Stimulated activated CD4-positive, alpha-beta T cell treated with anti-CD3 and anti-CD28 coated beads, Interleukin-4, amount 100 ng/mL, for 48 hours (primary cell): ENCODE measurements at regions not wholly inside any gene's neighbourhood (a gene's known extent, or its start where the extent isn't known, plus 50 kb on each side); places are given as distances from the start of the nearest gene placed in this dataset.

Experiments
- DNase-seq, 2 donors: peaks; one replicate each; pipeline ENCODE4 v3.0.0-alpha.2; 2020; ENCODE audit warnings: low read depth in 2 of 2

DNA sequence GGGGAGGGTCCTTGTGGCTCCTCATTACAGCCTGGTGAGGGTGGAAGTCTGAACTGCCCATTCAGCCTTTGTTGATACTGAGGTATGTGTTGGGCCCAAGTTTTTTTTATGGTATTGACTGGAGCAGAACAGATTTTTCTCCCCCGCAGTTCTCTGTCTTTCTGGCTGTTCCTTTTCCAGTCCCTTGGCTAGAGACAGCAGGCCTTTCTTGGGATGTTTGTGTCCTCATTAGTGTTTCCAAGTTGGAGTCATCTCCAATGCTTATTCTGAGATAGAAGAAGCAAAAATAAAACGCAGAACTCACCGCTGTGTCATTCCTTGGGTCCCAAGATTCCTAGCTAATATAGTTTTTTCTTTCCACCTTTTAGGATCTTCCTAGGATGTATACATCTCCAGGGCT, 193.3 kb downstream of the RAMP3 start:
- DNase-seq, result no peak

DNA sequence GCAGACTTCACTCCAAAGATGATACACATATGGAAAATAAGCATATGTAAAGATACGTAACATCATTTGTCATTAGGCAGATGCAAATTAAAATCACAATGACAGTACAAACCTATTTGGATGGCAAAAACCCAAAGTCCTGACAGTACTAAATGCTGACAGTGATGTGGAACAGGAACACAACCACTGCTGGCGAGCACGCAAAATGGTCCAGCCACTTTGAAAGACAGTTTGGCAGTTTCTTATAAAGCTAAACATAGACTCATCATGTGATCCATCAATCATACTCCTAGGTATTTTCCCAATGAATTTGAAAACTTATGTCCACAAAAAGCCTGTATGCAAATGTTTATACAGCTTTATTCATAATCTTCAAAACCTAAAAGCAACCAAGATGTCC, 200.7 kb downstream of the RAMP3 start:
- DNase-seq, result no peak

DNA sequence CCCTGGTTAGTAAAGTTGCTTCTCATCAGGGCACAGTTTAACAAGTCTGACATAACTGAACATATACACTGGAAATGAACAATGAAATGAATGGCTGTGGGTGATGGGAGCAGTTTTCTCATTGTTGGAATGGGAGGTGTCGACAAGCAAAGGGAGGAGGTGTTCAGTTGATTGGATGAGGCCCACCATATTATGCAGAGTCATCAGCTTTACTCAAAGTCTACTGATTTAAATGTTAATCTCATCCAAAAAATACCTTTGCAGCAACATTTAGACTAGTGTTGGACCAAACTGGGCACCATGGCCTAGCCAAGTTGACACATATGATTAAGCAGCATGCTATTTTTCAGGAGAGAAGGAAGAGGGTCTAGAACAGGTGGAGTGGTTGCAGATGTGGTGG, 201.7 kb downstream of the RAMP3 start:
- DNase-seq, result no peak

DNA sequence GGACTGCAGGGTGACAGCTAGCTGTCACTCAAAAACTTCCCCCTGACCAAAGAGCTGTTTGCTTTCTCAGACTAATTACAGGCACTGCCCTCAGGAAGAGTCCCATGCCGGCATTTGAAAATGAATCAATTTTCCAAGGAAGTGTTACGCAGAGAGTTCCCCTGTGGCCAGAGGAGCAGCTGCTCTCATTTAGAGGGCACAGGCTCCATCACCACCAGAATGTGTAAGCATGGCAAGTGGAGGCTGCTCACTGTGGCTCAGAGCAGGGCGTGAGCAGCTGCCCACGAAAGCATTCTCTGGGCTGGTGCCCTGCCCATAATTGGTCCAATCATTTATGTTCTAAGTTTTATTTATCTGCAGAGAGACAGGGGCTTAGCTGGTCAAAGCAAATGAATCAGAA, 202.2 kb downstream of the RAMP3 start:
- DNase-seq, result no peak

DNA sequence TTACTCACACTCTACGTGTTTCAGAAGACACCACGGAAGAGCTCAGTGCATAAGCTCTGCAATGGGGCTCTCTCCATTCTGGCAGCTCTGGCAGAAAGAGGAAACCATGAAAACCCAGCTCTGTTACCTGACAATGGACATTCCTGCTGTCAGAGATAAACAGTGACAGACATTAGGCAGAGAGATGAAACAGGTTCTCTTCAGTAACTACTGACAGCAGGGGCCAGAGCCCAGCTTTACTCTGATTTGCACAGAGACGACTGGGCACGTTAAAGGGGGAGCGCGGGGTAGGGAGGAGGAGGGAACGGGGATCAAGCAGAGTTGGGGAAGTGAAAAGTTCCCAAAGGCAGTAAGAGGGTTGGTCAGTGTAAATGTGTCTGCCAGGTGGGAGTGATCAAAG, 206.1 kb downstream of the RAMP3 start:
- DNase-seq, result no peak

DNA sequence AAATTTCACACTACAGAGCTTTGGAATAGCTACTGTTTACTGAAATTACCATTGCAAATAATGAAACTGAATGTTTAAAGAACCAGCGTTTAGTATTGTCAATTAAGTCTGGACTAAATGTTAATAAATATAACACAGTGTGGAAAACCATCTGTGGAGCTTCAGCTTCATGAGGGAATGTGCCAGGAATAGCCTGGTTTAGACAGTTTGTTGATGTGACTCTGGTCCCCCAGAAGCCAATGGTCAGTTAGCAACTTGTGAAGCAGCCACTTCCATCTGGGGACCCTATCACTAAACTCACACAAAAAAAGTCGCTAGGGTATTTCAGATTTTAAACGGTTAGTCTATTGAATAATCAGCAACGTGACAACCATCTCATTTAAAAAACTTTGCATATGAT, 207.8 kb downstream of the RAMP3 start:
- DNase-seq, result no peak

DNA sequence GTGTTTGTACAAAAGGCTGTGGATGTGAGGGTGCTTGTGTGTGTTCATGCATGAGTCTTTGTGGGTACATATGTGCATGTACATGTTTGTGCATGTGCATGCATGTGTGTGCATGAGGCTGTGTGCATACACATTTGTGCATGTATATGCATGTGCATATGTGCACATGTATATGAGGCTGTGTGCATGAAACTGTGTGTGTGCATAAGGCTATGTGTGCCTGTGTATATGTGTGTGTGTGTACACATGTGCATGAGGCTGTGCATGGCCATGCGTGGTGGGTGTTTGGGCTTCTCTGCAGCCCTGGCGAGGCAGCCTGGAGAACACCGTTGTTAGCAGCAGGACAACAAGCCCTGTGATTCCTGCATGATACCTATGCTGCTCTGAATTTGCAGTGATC, 207.7 kb upstream of the ADCY1 start:
- no peak for DNase-seq

DNA sequence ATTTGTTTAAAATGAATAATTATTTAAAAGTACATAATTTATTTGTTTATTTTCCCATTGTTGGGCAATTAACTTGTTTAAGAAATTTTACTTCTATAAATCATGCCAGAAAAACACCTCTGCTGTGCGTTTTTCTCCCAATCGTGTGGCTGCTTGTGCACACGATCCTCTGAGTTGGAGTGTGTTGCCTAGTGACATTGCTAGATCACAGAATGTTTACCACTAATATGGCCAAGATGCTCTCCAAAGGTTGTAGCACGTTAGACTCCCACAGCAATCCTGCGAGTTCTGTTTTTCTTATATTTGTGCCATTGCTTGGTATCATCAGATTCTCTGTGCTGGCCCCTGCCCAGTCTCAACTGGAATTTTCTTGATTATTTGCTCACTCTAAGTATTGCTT, 207.1 kb upstream of the ADCY1 start:
- no peak for DNase-seq

DNA sequence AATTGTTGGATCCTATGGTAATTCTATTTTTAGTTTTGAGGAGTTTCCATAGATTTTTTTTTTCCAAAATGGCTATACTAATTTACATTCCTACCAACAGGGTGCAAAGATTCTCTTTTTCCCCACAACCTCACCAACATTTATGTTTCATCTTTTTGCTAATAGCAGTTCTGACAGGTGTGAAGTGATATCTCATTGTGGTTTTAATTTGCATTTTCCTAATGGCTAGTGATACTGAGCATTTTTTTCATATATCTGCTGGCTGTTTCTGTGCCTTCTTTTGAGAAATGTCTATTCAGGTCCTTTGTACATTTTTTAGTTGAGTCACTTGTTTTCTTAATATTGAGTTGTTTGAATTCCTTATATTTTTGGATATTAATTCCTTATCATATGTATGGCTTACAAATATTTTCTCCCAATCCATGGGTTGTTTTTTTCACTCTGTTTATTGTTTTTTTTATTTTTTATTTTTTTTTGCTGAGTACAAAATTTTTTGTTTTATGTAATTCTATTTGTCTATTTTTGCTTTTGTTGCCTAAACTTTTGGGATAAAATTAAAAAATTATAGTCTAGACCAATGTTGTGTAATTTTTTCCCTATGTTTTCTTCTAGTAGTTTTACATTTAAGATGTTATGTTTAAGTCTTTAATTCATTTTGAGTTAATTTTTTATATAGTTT, 205.9 kb upstream of the ADCY1 start:
- no peak for DNase-seq

DNA sequence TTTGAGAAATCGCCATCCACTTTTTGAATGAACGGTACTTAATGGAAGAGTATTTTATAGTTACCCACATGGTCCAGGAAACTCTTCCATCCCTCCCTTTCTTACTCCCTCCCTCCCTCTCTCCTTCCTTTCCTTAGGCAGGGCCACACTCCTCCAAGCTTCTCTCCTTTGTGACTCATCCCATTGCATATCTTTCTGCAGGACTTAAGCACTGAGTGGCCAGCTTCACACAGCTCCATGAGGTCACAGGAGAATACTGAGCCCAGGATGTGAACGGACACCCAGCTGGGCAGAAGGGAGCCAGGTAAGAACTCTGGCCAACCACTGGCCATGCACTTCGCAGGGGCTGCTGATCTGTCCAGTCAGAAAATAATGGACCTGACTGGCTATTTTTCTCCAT, 189.7 kb upstream of the ADCY1 start:
- no peak for DNase-seq

DNA sequence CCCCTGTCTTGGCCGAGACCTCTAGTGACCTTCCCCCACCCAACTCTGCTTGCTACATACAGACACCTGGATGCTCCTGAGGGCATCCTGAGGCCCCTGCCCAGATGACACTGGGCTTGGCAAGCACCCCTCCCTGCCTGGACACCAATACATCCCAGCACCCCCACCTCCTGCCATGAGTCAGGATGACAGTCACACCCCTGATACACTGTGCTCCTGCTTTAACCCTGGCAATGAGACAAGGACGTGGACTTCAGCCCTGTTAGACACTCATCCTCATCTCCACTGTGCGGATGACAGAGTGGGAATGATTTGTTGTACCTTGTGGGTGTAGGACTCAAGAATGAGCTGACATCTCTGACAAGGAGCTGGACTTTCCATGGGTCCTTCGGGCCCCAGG, 186.3 kb upstream of the ADCY1 start:
- DNase-seq, result no peak

DNA sequence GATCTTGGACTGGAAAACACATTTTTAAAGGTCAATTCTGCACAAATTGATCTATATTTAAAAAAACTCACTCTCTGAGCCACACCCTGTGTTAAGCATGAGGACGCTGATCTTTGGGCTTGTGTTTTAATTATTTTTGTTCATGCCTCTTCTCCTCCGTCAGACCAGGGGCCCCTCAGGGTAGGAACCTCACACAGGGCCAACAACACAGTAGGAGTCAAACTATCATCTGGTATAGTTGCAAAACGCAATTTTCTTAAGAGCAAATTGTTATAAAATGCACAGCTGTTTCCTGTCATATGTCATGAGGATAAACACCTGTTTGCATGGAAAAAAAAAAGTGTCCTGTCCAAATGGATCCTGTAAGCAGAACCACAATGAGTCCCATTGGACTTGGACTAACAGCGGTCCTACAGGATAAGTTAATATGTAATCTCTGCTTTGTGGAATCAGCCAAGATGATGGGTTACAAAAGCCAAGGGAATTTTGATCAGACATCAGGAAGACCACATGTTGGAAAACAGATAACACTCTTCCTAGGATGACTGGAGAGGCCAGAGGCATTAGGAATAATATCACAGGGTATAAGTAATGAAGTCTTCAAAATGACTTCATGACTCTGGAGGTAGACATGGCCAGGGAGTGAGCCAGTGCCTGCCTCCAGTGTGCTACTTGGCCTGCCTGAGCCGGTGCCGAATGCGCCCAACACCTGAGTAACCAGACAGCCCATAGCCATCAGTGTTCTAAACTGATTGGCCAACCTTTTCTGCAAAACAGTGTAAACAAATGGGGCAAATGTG, 184.9 kb upstream of the ADCY1 start:
- DNase-seq, result no peak

DNA sequence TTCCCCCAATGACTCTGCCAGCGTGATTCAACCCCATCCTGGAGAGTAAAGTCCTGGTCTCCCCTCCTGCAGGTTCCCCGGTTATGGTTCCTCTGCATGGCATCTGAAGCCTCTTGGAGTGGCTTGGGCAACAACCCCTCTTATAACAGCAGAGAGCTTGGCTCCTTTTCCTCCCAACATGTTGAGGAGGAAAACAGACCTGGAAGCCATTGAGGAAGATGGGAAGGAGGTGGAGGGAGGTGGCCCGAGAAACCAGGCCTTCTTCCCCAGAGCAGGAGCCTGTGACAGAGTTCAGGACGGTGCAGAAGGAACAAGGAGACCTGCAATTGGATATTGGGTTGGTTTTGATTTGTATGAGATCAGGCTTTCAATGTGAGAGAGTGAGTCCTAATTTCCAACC, 184.0 kb upstream of the ADCY1 start:
- no peak for DNase-seq

DNA sequence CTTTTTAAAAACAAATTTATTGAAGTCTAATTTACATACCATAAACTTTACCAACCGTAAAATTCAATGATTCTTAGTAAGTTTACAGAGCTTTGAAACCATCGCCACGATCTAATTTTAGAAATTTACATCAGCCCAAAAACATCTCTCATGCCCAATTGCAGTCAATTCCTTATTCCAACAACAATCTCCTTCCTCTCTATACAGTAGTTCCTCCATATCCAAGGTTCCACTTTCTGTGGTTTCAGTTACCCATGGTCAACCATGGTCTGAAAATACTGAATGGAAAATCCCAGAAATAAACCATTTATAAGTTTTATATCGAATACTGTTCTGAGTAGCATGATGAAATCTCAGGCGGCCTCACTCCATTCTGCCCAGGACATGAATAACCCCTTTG, 183.4 kb upstream of the ADCY1 start:
- DNase-seq, result no peak

DNA sequence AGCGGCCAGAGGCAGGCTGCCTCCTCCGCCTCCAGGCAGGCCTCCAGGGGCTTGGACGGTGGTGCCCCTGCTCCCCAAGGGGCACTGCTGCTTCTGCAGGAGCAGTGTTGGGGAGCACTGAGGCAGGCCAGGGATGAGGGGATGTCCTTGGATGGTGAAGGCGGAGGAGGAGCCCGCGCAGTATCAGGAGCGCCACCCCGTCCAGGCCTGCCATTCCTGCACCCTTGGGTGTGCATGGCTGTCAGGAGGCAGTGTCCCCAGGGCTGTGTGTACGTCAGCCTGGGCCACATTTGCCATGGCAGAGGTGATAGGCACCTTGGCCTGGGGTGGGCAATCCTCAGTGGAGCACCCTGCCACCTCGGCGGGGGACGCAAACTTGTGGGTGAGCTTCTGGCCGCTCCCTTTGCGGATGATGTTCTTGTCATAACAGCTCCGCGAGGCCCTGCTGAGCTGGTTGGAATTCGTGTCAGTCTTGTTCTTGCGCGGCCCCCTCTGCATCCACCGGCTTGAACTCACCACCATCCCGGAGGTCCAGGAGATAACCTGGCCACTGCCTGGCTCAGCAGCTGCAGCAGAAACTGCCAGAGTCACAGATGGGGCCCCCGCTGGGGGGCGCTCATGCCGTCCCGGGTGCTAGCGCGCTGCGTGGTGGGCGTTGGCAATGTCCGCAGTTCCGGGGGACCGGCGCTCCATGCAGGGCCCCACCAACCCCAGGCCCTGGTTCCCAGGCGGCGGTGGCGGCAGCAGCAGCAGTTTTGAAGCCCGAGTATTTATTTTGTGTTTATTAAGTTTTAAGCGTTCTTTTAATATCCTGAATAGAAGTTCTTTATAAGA, 182.3 kb upstream of the ADCY1 start:
- no peak for DNase-seq

DNA sequence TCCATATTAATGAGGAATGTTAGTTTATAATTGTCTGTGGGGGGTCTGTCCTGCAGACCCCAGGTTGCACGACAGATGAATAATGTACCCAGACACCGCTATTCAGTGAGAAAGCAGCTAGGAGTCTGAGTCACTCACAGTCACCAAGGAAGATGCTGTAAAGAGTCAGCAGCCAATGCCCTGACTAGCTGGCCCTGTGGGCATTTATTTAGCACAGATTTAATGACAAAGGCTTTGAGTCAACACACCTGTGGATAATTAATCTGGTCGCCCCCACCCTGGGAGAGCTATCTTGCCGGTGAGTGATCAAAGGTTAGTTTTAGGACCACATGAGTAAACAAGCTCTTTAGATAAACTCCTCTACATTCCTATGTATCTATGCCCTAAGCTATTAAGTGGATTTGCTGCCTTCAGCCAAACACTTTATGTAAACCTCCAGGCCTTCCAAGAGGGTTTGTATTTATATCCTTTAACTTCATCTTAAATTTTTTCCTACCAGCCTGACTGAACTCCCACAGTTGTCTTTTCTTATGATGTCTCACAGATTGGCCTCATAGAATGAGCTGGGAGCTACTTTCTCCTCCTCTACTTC, 180.0 kb upstream of the ADCY1 start:
- DNase-seq, result no peak

DNA sequence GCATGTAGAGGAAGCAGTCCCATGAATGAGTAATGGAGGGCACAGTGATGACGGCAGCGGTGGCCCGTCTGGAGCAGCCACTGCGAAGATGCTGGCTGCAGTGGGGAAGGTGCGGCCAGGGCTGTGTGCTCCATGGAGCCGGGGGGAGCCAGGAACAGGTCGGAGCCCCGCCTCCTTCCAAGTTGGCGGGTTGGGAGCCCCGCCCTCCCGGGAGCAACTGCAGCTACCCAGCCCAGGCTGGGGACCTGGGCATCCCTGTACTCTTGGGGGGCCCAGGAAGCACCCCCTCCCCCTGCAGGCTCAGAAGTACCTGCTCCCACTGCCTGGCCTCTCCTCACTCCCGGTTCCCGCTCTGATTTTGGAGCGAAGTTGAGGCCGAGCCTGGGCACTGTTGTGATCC, 175.1 kb upstream of the ADCY1 start:
- no peak for DNase-seq

DNA sequence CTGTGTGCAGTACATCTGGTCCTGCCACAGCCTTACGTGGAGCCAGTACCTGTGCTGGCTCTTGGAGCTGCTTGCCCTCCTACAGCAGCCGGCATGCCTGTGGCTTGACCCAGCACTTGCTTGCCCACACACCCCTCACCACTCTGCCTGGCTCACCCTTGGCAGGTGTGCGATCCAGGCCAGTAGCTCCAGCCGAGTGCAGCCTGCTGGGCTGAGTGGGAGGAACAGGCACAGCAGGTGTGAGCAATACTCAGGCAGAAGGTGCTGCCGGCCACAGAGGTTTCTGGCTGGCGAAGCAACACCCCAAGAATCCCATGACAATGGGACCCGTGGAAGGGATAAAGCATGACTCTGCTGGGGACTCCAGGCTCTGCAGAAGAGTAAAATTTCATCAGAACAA, 173.5 kb upstream of the ADCY1 start:
- no peak for DNase-seq

DNA sequence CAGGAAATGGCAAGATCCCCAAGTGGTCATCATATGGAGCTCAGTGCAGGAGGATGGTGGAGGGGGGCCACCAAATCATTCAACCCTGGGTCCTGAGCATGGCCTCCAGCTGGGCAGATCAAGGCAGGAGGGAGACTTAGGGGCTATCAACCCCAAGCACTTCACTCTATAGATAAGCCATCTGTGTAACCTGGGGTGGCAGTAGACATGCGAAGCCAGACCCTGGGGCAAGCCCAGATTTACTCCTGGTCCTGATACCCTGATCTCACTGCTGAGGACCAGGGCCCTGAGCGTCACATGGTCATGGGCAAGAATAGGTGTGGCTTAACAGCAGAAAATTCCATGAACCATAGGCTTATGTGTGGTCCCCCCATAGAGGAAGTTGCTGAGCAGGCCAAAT, 173.0 kb upstream of the ADCY1 start:
- no peak for DNase-seq

DNA sequence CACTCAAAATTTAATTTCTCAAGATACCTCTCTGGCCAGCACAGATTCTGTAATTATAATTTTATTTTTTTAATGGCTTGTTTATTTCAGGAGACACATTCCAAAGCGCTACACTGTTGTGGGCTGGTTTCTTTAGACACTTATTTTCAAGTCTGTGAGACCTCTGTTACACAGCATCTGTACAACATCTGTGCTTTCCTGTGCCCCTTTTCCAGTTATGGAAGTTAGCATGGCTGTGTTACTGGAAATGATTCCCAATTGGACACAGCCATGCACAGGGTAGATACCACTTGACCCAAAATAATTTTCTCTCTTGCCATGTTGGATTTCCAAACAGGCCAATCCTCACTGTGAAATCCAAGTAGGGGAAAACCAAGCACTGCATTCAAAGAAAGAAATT, 172.3 kb upstream of the ADCY1 start:
- no peak for DNase-seq

DNA sequence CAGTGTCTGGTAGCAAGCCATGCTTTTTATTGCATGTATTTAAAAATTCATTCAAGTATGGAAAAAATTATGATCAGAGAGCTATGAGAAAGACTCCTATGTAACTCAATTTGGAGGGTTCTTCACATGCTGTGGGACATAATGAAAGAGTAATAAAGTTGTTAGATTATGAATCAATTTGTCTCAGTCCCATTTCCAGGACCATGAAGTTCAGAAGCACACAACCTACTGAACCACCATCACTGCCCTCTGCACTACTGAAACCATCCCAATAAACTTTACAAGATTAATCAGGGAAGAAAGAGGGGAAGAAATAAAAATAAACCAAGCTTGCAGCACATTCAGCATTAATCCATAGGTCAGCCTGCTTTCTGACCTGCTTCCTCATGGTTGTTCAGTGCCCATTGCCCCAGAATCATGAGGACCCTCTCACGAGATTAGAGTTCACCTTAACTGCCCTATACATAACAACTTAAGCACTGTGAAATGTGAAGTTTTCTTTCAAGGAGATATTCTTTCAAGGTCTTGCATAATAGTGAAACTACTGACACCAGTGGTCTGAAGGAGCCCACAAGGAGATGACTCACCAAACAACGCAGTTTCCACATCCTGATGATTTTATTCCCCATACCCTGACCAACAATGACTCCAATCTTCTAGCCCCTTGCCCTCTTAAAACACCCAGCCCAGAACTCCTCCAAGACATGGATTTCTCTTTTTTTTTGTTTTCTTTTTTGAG, 171.5 kb upstream of the ADCY1 start:
- DNase-seq, result no peak

DNA sequence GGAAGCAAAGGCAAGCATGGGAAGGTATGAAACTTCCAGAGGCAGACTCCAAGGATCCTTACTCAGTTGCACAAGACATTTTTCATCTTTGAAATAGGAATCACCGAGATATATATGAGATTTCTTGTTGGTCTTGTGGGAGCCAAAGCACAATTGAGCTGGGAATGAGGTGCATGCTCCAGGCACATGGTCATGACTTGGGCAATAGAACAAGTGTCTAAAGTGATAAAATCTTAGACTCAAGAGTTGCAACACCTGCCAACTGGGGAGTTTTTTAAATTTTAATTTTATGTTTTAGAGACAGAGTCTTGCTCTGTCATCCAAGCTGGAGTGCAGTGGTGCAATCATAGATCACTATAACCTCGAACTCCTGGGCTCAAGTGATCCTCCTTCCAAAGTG, 169.5 kb upstream of the ADCY1 start:
- no peak for DNase-seq
